ENCODE measurements at regions not wholly inside any gene's neighbourhood (a gene's known extent, or its start where the extent isn't known, plus 50 kb on each side); places are given as distances from the start of the nearest gene placed in this dataset.

DNA sequence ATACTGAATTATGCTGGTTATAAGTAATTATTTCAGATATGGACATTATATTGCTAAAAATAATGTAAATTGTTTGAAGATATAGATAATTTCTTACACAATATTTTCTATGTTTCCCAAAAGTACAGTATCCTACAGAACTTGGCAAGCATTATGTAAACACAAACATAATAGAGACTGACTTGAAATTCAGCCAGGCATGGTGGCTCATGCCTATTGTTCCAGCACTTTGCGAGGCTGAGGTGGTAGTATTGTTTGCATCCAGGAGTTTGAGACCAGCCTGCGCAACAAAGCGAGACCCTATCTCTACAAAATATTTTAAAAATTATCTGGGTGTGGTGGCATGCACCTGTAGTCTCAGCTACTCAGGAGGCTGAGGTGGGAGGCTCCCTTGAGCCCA is 1300.5 kb upstream of the DDX18 start:
- Histone ChIP-seq H4K20me1 (ENCODE audit: insufficient read depth, low read length) (no peaks in the 10 kb centered on the region), H2AFZ (ENCODE audit: low read depth, low read length) (no peak overlapping the region), H3K4me2 (ENCODE audit: insufficient read depth, low read length) (no peak overlapping the region), H3K27ac (ENCODE audit: low read length) (no peak overlapping the region), H3K4me1 (ENCODE audit: insufficient read depth, low read length) (no peaks in the 10 kb centered on the region), H3K9me3 (ENCODE audit: insufficient read depth, low read length, severe bottlenecking) (no peaks in the 10 kb centered on the region), H3K79me2 (ENCODE audit: insufficient read depth, low read length) (no peaks in the 10 kb centered on the region), H3K36me3 (ENCODE audit: insufficient read depth, low read length) (no peaks in the 10 kb centered on the region), H3K27me3 (ENCODE audit: insufficient read depth, low read length, poor library complexity) (no peaks in the 10 kb centered on the region), H3K4me3 (ENCODE audit: low read depth in 1 of 2, low read length in 2 of 2) (no peak overlapping the region), H3K9ac (ENCODE audit: low read depth, low read length) (no peak overlapping the region)
- ATAC-seq (ENCODE audit: insufficient read depth, low read depth): no peak
- no peak for DNase-seq
- TF ChIP-seq EZH2 (IDR thresholded peaks at IDR 0.05; ENCODE audit: borderline replicate concordance, low read depth, low read length, severe bottlenecking) (no peak), CTCF (IDR thresholded peaks at IDR 0.05; ENCODE audit: borderline replicate concordance, extremely low read depth, low read length, poor library complexity, severe bottlenecking) (no peak)

DNA sequence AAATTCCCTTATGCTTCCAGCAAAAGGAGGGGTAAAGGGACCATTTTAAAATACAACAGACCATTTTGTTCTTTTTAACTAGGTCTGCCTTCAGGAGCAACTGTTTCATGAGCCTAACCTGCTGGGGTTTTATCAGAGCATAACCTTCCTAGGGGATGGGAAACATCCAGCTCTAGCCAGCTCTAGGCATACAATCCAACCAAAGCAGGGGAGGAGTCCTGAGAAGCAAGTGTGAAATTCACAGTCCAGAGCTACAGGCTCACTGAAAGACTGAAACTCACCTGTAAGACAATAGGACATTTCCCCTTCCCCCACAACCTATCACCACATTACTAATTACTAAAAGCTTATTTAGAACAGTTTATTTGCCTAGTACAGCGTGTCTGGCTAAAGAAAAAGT is 1296.6 kb upstream of the DDX18 start:
- Histone ChIP-seq H3K27me3 (ENCODE audit: insufficient read depth, low read length, poor library complexity) (no peaks in the 10 kb centered on the region), H3K4me3 (ENCODE audit: low read depth in 1 of 2, low read length in 2 of 2) (no peak overlapping the region), H3K4me2 (ENCODE audit: insufficient read depth, low read length) (no peak overlapping the region), H3K79me2 (ENCODE audit: insufficient read depth, low read length) (no peaks in the 10 kb centered on the region), H3K36me3 (ENCODE audit: insufficient read depth, low read length) (no peaks in the 10 kb centered on the region), H2AFZ (ENCODE audit: low read depth, low read length) (no peak overlapping the region), H3K9me3 (ENCODE audit: insufficient read depth, low read length, severe bottlenecking) (no peaks in the 10 kb centered on the region), H3K27ac (ENCODE audit: low read length) (no peak overlapping the region), H3K4me1 (ENCODE audit: insufficient read depth, low read length) (no peaks in the 10 kb centered on the region), H3K9ac (ENCODE audit: low read depth, low read length) (no peak overlapping the region), H4K20me1 (ENCODE audit: insufficient read depth, low read length) (no peaks in the 10 kb centered on the region)
- DNase-seq (no peak), ATAC-seq (ENCODE audit: insufficient read depth, low read depth) (no peak)
- no peak for TF ChIP-seq CTCF (IDR thresholded peaks at IDR 0.05; ENCODE audit: borderline replicate concordance, extremely low read depth, low read length, poor library complexity, severe bottlenecking)
- TF ChIP-seq EZH2 (IDR thresholded peaks at IDR 0.05; ENCODE audit: borderline replicate concordance, low read depth, low read length, severe bottlenecking): no peak

GRCh38 chr2:116537811-116538210 is 1276.7 kb upstream of the DDX18 start:
- no peaks in the 10 kb centered on the region for H4K20me1 ChIP-seq (ENCODE audit: insufficient read depth, low read length)
- no peak overlapping the region for H3K9ac ChIP-seq (ENCODE audit: low read depth, low read length)
- no peak overlapping the region for H3K4me3 ChIP-seq (ENCODE audit: low read depth in 1 of 2, low read length in 2 of 2)
- H3K79me2 ChIP-seq (ENCODE audit: insufficient read depth, low read length): no peaks in the 10 kb centered on the region
- no peak overlapping the region for H3K27ac ChIP-seq (ENCODE audit: low read length)
- no peaks in the 10 kb centered on the region for H3K36me3 ChIP-seq (ENCODE audit: insufficient read depth, low read length)
- H3K4me2 ChIP-seq (ENCODE audit: insufficient read depth, low read length): no peak overlapping the region
- DNase-seq (no peak), ATAC-seq (ENCODE audit: insufficient read depth, low read depth) (no peak)
- TF ChIP-seq CTCF (IDR thresholded peaks at IDR 0.05; ENCODE audit: borderline replicate concordance, extremely low read depth, low read length, poor library complexity, severe bottlenecking) (no peak), EZH2 (IDR thresholded peaks at IDR 0.05; ENCODE audit: borderline replicate concordance, low read depth, low read length, severe bottlenecking) (no peak)
- peaks cover 5% of the 10 kb centered on the region for H3K9me3 ChIP-seq (ENCODE audit: insufficient read depth, low read length, severe bottlenecking)
- no peak overlapping the region for H2AFZ ChIP-seq (ENCODE audit: low read depth, low read length)
- H3K4me1 ChIP-seq (ENCODE audit: insufficient read depth, low read length): no peaks in the 10 kb centered on the region
- H3K27me3 ChIP-seq (ENCODE audit: insufficient read depth, low read length, poor library complexity): no peaks in the 10 kb centered on the region

Measured in DND-41 (cell line).